ENCODE measurements at regions not wholly inside any gene's neighbourhood (a gene's known extent, or its start where the extent isn't known, plus 50 kb on each side); places are given as distances from the start of the nearest gene placed in this dataset.
A peak's percentile ranks its signal among the peaks of the same experiment; 100 is the strongest.

DNA sequence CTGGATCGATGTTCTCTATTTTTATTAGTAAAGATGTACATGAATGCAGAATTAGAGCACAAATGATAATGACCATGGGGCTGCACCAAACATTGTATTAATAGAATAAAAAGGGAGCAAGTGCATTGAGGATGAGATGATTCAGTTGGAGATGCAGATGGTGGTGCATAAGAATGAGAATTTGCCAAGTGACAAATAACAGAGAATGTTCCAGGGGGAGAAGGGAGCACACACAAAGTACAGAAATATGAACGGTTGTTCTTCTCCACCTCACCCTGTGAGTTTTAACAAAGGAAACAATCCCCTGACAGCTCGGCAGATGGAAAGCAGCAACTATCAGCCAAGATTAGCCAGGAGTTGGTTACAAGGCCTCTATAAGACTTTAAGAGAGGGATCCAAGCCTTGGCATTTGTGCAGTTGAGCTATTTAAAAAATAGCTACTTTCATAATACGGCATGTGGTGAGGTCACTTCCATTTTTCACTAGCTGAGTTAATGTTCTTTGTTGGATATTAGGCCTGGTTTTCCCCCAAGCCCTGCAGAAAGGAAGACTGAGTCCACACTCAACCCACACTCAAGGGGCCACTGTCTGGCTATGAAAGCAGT, 462.5 kb downstream of the TNS3 start:
- H3K27me3 ChIP-seq: no peaks in the 10 kb centered on the region
- no peaks in the 10 kb centered on the region for H4K20me1 ChIP-seq
- peaks cover 0 to 12% (median 5%) of the 10 kb centered on the region in 11 experiments; a peak in 10 of 22 replicates for H3K9me3 ChIP-seq (replicated peaks in 1 of 11)
- H3K9ac ChIP-seq: no peak overlapping the region
- H3K4me1 ChIP-seq: peaks cover 0 to 8% (median 7%) of the 10 kb centered on the region in 10 experiments; a peak in 8 of 20 replicates
- no peak overlapping the region for H3K4me3 ChIP-seq
- no peak for TF ChIP-seq Cebpa-rat (IDR thresholded peaks at IDR 0.05)
- H3K4me2 ChIP-seq: no peak overlapping the region
- no peak overlapping the region for H3K27ac ChIP-seq
- no peaks in the 10 kb centered on the region for H3K36me3 ChIP-seq

- H3K4me1 ChIP-seq: peaks cover 0 to 13% (median 3%) of the 10 kb centered on the region in 10 experiments; a peak in 7 of 20 replicates
- H3K27me3 ChIP-seq: no peaks in the 10 kb centered on the region
- no peak overlapping the region for H3K4me2 ChIP-seq
- no peak overlapping the region for H3K4me3 ChIP-seq
- H3K9me3 ChIP-seq (replicated peaks in 1 of 11): peaks cover 0 to 4% (median 0%) of the 10 kb centered on the region in 11 experiments; a peak in 3 of 22 replicates
- H3K36me3 ChIP-seq: no peaks in the 10 kb centered on the region
- H4K20me1 ChIP-seq: no peaks in the 10 kb centered on the region
- no peak for TF ChIP-seq Cebpa-rat (IDR thresholded peaks at IDR 0.05)
- H3K9ac ChIP-seq: no peak overlapping the region
- no peak overlapping the region for H3K27ac ChIP-seq
Measured at GRCh38 chr7:47104206-47104549, 477.7 kb downstream of the TNS3 start.

DNA sequence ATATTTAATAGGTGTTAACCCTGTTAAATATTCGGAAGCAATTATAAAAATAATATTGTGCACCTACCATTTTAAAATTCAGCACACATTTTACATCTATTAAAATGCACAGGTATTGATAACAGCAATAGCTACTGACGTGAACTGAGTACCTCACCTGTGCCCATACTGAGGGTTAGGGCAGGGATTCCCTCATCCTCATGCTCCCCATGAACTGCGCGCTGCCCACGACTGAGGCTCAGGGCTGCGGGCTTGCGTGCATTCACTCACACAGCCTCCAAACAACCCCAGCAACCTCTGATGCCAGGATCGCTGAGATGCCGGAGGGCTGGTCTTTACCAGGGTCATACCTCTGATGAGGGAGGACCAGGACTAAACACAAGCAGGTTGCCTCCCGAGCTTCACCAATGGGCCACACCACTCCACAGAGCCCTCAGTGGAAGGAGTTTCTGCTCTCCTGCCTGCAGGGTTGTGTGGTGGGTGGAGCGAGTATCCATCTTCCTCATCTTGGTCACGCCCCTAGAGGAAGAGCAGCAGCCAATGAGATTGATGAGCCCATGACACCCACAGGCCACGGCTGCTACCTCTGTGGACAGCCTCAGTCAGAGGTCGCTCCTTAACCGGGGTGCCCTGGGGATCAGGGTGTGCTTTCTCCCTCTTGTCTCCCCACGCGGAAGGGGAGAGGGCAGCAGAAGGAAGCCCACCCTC, 478.3 kb downstream of the TNS3 start:
- Histone ChIP-seq H3K4me2 (no peak overlapping the region), H4K20me1 (no peaks in the 10 kb centered on the region), H3K27me3 (no peaks in the 10 kb centered on the region), H3K4me1 (peaks cover 0 to 13% (median 3%) of the 10 kb centered on the region in 10 experiments; a peak in 7 of 20 replicates), H3K27ac (no peak overlapping the region), H3K4me3 (no peak overlapping the region), H3K9me3 (replicated peaks in 1 of 11) (peaks cover 0 to 4% (median 0%) of the 10 kb centered on the region in 11 experiments; a peak in 3 of 22 replicates), H3K36me3 (no peaks in the 10 kb centered on the region), H3K9ac (no peak overlapping the region)
- no peak for TF ChIP-seq Cebpa-rat (IDR thresholded peaks at IDR 0.05)

DNA sequence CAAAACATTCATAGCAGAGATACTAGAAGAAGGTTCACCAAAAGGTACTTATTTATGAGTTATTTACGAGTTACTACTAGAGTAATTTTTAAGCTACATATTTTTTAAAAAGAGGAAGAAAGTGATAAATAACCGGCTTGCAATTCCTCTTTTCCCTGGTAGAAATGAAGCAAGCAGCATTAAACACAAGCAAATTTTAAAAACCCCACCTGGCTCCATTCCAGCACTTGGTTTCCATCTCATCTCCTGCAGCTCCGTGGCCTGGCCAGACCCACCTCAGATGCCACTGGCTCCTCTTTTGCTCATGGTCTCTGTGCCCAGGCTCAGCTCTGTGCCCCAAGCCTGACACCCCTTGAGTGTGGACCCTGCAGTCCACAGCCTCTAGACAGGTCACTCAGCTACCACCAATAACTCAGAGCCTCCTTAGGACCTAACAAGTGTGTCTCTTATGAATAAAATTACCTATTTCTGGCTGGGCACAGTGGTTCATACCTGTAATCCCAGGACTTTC, 479.5 kb downstream of the TNS3 start:
- Histone ChIP-seq H3K9me3 (replicated peaks in 1 of 11) (peaks cover 0 to 4% (median 0%) of the 10 kb centered on the region in 11 experiments; a peak in 3 of 22 replicates), H3K4me2 (peak overlapping the region in 5 of 11 experiments; percentile 31 to 83 (median 43); a peak in 8 of 22 replicates), H3K27ac (no peak overlapping the region), H3K27me3 (no peaks in the 10 kb centered on the region), H4K20me1 (no peaks in the 10 kb centered on the region), H3K9ac (no peak overlapping the region), H3K4me1 (peaks cover 0 to 13% (median 3%) of the 10 kb centered on the region in 10 experiments; a peak in 7 of 20 replicates), H3K36me3 (no peaks in the 10 kb centered on the region), H3K4me3 (no peak overlapping the region)
- TF ChIP-seq Cebpa-rat (IDR thresholded peaks at IDR 0.05): no peak

DNA sequence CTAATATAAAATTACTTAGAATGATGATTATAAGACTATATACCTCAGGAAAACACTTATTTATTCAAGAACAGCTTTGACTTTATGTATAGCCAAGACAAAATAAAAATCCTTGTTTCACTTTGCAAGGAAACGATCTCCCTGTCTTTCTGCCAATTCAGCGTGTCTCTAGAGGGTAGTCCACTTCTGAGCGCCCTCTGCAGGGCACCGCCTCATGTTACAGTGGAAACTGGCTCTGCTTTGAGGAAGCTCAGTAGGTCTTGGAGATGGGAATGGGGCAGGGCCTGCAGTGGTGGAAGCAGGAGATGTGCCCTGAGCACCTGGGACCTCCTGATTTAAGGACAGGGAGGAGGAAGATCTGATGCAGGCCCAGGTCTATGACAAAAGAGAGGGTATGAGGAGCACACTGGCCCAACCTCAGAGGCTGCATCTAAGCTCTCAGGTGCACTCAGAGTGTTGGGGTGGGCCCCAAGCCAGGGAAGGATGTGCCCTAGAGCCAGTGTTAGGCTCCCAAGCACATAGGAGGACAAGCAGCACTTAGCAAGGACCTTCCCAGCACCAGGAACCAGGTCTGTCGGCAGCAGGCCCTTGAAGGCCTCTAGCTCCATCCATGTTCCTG, 481.0 kb downstream of the TNS3 start:
- no peaks in the 10 kb centered on the region for H4K20me1 ChIP-seq
- TF ChIP-seq Cebpa-rat (IDR thresholded peaks at IDR 0.05): no peak
- peaks cover 0 to 4% (median 0%) of the 10 kb centered on the region in 11 experiments; a peak in 3 of 22 replicates for H3K9me3 ChIP-seq (replicated peaks in 1 of 11)
- H3K36me3 ChIP-seq: no peaks in the 10 kb centered on the region
- no peak overlapping the region for H3K9ac ChIP-seq
- H3K4me3 ChIP-seq: no peak overlapping the region
- no peak overlapping the region for H3K4me2 ChIP-seq
- no peak overlapping the region for H3K27ac ChIP-seq
- peaks cover 0 to 13% (median 3%) of the 10 kb centered on the region in 10 experiments; a peak in 7 of 20 replicates for H3K4me1 ChIP-seq
- no peaks in the 10 kb centered on the region for H3K27me3 ChIP-seq

GRCh38 chr7:47100148-47100816, 481.6 kb downstream of the TNS3 start:
- no peak overlapping the region for H3K9ac ChIP-seq
- H3K27ac ChIP-seq: no peak overlapping the region
- peaks cover 0 to 4% (median 0%) of the 10 kb centered on the region in 11 experiments; a peak in 3 of 22 replicates for H3K9me3 ChIP-seq (replicated peaks in 1 of 11)
- no peak overlapping the region for H3K4me3 ChIP-seq
- no peak overlapping the region for H3K4me2 ChIP-seq
- H4K20me1 ChIP-seq: no peaks in the 10 kb centered on the region
- no peaks in the 10 kb centered on the region for H3K27me3 ChIP-seq
- H3K4me1 ChIP-seq: peaks cover 0 to 13% (median 3%) of the 10 kb centered on the region in 10 experiments; a peak in 7 of 20 replicates
- TF ChIP-seq Cebpa-rat (IDR thresholded peaks at IDR 0.05): no peak
- H3K36me3 ChIP-seq: no peaks in the 10 kb centered on the region

GRCh38 chr7:47097431-47097830, 484.5 kb downstream of the TNS3 start:
- Histone ChIP-seq H3K27ac (no peak overlapping the region), H3K27me3 (no peaks in the 10 kb centered on the region), H3K4me2 (no peak overlapping the region), H4K20me1 (no peaks in the 10 kb centered on the region), H3K4me3 (no peak overlapping the region), H3K4me1 (peaks cover 0 to 8% (median under 1%) of the 10 kb centered on the region in 10 experiments; a peak in 7 of 20 replicates), H3K36me3 (no peaks in the 10 kb centered on the region), H3K9me3 (replicated peaks in 1 of 11) (peaks cover 0 to 4% (median 0%) of the 10 kb centered on the region in 11 experiments; a peak in 3 of 22 replicates), H3K9ac (no peak overlapping the region)
- TF ChIP-seq Cebpa-rat (IDR thresholded peaks at IDR 0.05): no peak

- Histone ChIP-seq H3K36me3 (no peaks in the 10 kb centered on the region), H3K27ac (no peak overlapping the region), H3K4me3 (no peak overlapping the region), H3K27me3 (no peaks in the 10 kb centered on the region), H3K4me2 (no peak overlapping the region), H3K4me1 (no peaks in the 10 kb centered on the region), H3K9ac (no peak overlapping the region), H3K9me3 (replicated peaks in 1 of 11) (0 out of 22 replicates have a peak, but pooled peaks cover 0 to under 1% (median 0%) of the 10 kb centered on the region in 11 experiments), H4K20me1 (no peaks in the 10 kb centered on the region)
- TF ChIP-seq Cebpa-rat (IDR thresholded peaks at IDR 0.05): no peak
Measured at GRCh38 chr7:47095946-47096345, 486.0 kb downstream of the TNS3 start.

DNA sequence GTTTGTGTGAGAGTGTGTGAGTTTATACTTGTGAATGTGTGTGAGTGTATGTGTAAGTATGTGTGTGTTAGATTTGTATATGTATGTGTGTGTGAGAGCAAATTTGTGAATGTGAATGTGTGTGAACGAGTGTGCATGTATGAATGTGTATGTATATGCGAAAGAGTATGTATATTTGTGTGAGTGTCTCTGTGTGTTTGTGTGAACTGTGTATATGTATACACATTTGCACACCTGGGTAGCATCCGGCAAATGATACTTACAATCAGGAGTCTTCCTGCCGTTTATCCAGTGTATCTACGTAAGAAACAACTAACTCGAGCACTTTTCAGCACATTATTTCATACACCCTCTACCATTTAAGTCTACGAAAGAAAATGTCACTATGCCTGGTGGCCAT, 487.4 kb downstream of the TNS3 start:
- Histone ChIP-seq H3K36me3 (no peaks in the 10 kb centered on the region), H3K9me3 (replicated peaks in 1 of 11) (no peaks in the 10 kb centered on the region), H3K27ac (no peak overlapping the region), H3K4me2 (no peak overlapping the region), H3K9ac (no peak overlapping the region), H3K4me1 (no peaks in the 10 kb centered on the region), H3K4me3 (no peak overlapping the region), H3K27me3 (no peaks in the 10 kb centered on the region), H4K20me1 (no peaks in the 10 kb centered on the region)
- TF ChIP-seq Cebpa-rat (IDR thresholded peaks at IDR 0.05): no peak
